IMR-90 (cell line): ENCODE measurements at regions not wholly inside any gene's neighbourhood (a gene's known extent, or its start where the extent isn't known, plus 50 kb on each side); places are given as distances from the start of the nearest gene placed in this dataset.

Experiments used
- ATAC-seq: fragments of 200-7000 bp; cut with Tn5 transposase; 2 replicates; pipeline ENCODE4 v1.9.1; 2020; ENCODE audit warnings: low read depth, mild to moderate bottlenecking, moderate library complexity
- BruUV-seq: library from RNA; stranded (reverse); fragments of 400-500 nt; replicated peaks from 2 replicates; lab custom pipeline; 2021; lab: Mats Ljungman, UMichigan
- CTCF ChIA-PET: fragments of 300-600 bp; formaldehyde crosslinking; extraction: SDS; loops from one replicate; lab custom pipeline; 2021; ENCODE audit warnings: antibody characterized with exemption; lab: Yijun Ruan, JAX
- POLR2A ChIA-PET: fragments of 300-600 bp; sonication (Branson Sonifier 250); formaldehyde crosslinking; loops from one replicate; lab custom pipeline; 2022; ENCODE audit warnings: antibody characterized with exemption; ENCODE audit not compliant: unreplicated experiment; lab: Charles Lee
- DNase-seq: peaks from one replicate; pipeline ENCODE4 v3.0.0; 2013
- H2AFZ ChIP-seq: replicated peaks from 2 replicates; pipeline ENCODE3; 2013; ENCODE audit warnings: low read length, mild to moderate bottlenecking; ENCODE audit not compliant: poor library complexity
- H2AK5ac ChIP-seq: 2 replicates; pipeline ENCODE4 v1.6.1; 2013; ENCODE audit warnings: low read depth, low read length, inconsistent platforms
- H2AK9ac ChIP-seq: replicated peaks from 2 replicates; pipeline ENCODE3; 2013; ENCODE audit warnings: mild to moderate bottlenecking, low read depth, low read length, moderate library complexity; ENCODE audit not compliant: poor library complexity
- H2BK120ac ChIP-seq: 2 replicates; pipeline ENCODE4 v1.6.1; 2013; ENCODE audit warnings: low read depth, low read length, inconsistent platforms
- H2BK15ac ChIP-seq: 3 replicates; pipeline ENCODE4 v1.6.1; 2013; ENCODE audit warnings: low read depth, low read length, inconsistent platforms
- H2BK20ac ChIP-seq: 2 replicates; pipeline ENCODE4 v1.6.1; 2013; ENCODE audit warnings: low read depth, mild to moderate bottlenecking, inconsistent platforms, low read length, moderate library complexity
- H2BK5ac ChIP-seq: 2 replicates; pipeline ENCODE4 v1.6.1; 2013; ENCODE audit warnings: mild to moderate bottlenecking, low read depth, low read length, inconsistent platforms; ENCODE audit not compliant: poor library complexity, severe bottlenecking
- H3K14ac ChIP-seq: replicated peaks from 2 replicates; pipeline ENCODE4 v1.6.1; 2013; ENCODE audit warnings: low read depth, low read length, inconsistent platforms
- H3K18ac ChIP-seq: 2 replicates; pipeline ENCODE4 v1.6.1; 2013; ENCODE audit warnings: low read depth, low read length, control low read depth
- H3K23ac ChIP-seq: 2 replicates; pipeline ENCODE4 v1.6.1; 2013; ENCODE audit warnings: low read depth, low read length, inconsistent platforms
- H3K27ac ChIP-seq: 2 replicates; pipeline ENCODE4 v1.5.1; 2013; ENCODE audit warnings: mild to moderate bottlenecking, control low read depth, low read length; ENCODE audit not compliant: insufficient read depth
- H3K27me3 ChIP-seq: 2 replicates; pipeline ENCODE4 v1.6.1; 2013; ENCODE audit warnings: low read length; ENCODE audit not compliant: control insufficient read depth, insufficient read depth
- H3K36me3 ChIP-seq: 2 replicates; pipeline ENCODE4 v1.6.1; 2013; ENCODE audit warnings: low read length, mixed read lengths; ENCODE audit not compliant: control insufficient read depth, insufficient read depth
- H3K4ac ChIP-seq: 2 replicates; pipeline ENCODE4 v1.6.1; 2013; ENCODE audit warnings: low read depth, low read length, inconsistent platforms
- H3K4me1 ChIP-seq: 2 replicates; pipeline ENCODE4 v1.6.1; 2013; ENCODE audit warnings: low read length, mixed read lengths; ENCODE audit not compliant: control insufficient read depth, insufficient read depth
- H3K4me2 ChIP-seq: 2 replicates; pipeline ENCODE4 v1.6.1; 2013; ENCODE audit warnings: low read depth, mild to moderate bottlenecking, control low read depth, low read length, moderate library complexity
- H3K4me3 ChIP-seq: 2 replicates; pipeline ENCODE4 v1.5.1; 2013; ENCODE audit warnings: low read depth, mild to moderate bottlenecking, control low read depth, low read length, moderate library complexity; ENCODE audit not compliant: insufficient read depth
- H3K56ac ChIP-seq: 2 replicates; pipeline ENCODE4 v1.6.1; 2013; ENCODE audit warnings: low read length, inconsistent platforms; ENCODE audit not compliant: insufficient read depth; ENCODE audit errors: extremely low read depth
- H3K79me1 ChIP-seq, 2 experiments: 2 replicates each; pipeline ENCODE4 v1.6.1; 2013; ENCODE audit warnings: low read length in 2 of 2, inconsistent platforms in 1 of 2, low read depth in 1 of 2
- H3K9ac ChIP-seq: 2 replicates; pipeline ENCODE4 v1.6.1; 2013; ENCODE audit warnings: low read depth, low read length, control low read depth
- H3K9me1 ChIP-seq: 2 replicates; pipeline ENCODE4 v1.6.1; 2013; ENCODE audit warnings: low read length, inconsistent platforms; ENCODE audit not compliant: insufficient read depth
- H3K9me3 ChIP-seq: 2 replicates; pipeline ENCODE4 v1.6.1; 2013; ENCODE audit warnings: low read length; ENCODE audit not compliant: control insufficient read depth, insufficient read depth
- H4K20me1 ChIP-seq: 2 replicates; pipeline ENCODE4 v1.6.1; 2013; ENCODE audit warnings: low read length, inconsistent platforms; ENCODE audit not compliant: insufficient read depth
- H4K5ac ChIP-seq: 2 replicates; pipeline ENCODE4 v1.6.1; 2013; ENCODE audit warnings: mild to moderate bottlenecking, low read depth, low read length, control low read depth
- H4K8ac ChIP-seq, 2 experiments: 2 replicates each; pipeline ENCODE4 v1.6.1; 2013; ENCODE audit warnings: low read depth in 2 of 2, low read length in 2 of 2, control low read depth in 1 of 2, inconsistent platforms in 1 of 2
- H4K91ac ChIP-seq: 2 replicates; pipeline ENCODE4 v1.6.1; 2013; ENCODE audit warnings: low read depth, low read length, inconsistent platforms; ENCODE audit not compliant: insufficient read depth
- CEBPB ChIP-seq: IDR thresholded peaks from 2 replicates; pipeline ENCODE4 v1.6.1; 2012; ENCODE audit warnings: low read depth, low read length, improper control_type of control experiment
- CHD1 ChIP-seq: IDR thresholded peaks from 2 replicates; pipeline ENCODE4 v1.6.1; 2012; ENCODE audit warnings: low read depth, low read length, improper control_type of control experiment
- CTCF ChIP-seq: conservative IDR thresholded peaks from 2 replicates; pipeline ENCODE4 v1.5.1; 2012; ENCODE audit warnings: mild to moderate bottlenecking, low read depth, low read length, improper control_type of control experiment
- ELK1 ChIP-seq: fragments of 150-350 bp; IDR thresholded peaks from 2 replicates; pipeline ENCODE4 v1.6.1; 2016; ENCODE audit warnings: low read depth, mild to moderate bottlenecking, low read length, moderate library complexity, borderline replicate concordance
- MAFK ChIP-seq: IDR thresholded peaks from 2 replicates; pipeline ENCODE4 v1.6.1; 2012; ENCODE audit warnings: low read depth, low read length, improper control_type of control experiment
- MAZ ChIP-seq: IDR thresholded peaks from 2 replicates; pipeline ENCODE4 v1.6.1; 2012; ENCODE audit warnings: low read depth, mild to moderate bottlenecking, low read length, improper control_type of control experiment, moderate library complexity, borderline replicate concordance
- MXI1 ChIP-seq: IDR thresholded peaks from 2 replicates; pipeline ENCODE4 v1.6.1; 2012; ENCODE audit warnings: low read depth, mild to moderate bottlenecking, low read length, moderate library complexity, borderline replicate concordance
- NFE2L2 ChIP-seq: fragments of 150-350 bp; IDR thresholded peaks from 2 replicates; pipeline ENCODE4 v1.6.1; 2016; ENCODE audit warnings: low read depth, mild to moderate bottlenecking, low read length
- POLR2A ChIP-seq: IDR thresholded peaks from 2 replicates; pipeline ENCODE4 v1.6.1; 2012; ENCODE audit warnings: mild to moderate bottlenecking, low read depth, low read length
- RAD21 ChIP-seq: IDR thresholded peaks from 2 replicates; pipeline ENCODE4 v1.6.1; 2012; ENCODE audit warnings: low read length, improper control_type of control experiment
- RCOR1 ChIP-seq: IDR thresholded peaks from 2 replicates; pipeline ENCODE4 v1.6.1; 2012; ENCODE audit warnings: mild to moderate bottlenecking, low read length, improper control_type of control experiment; ENCODE audit not compliant: insufficient replicate concordance
- SMC3 ChIP-seq: fragments of 150-350 bp; IDR thresholded peaks from 2 replicates; pipeline ENCODE4 v1.6.1; 2016; ENCODE audit warnings: low read depth, mild to moderate bottlenecking, antibody characterized with exemption, low read length, moderate library complexity
- WGBS, 2 experiments: methylation state at CpG; one replicate each; pipeline versions ENCODE4 v1.1.5 to v1.1.7; 2013; ENCODE audit warnings: missing lambda C conversion rate in 2 of 2; ENCODE audit not compliant: insufficient read length in 1 of 2; ENCODE audit errors: extremely low coverage in 2 of 2; 5-methylcytosine and 5-hydroxymethylcytosine counted together
- dilution Hi-C: fragments of 300-500 bp; cut with HindIII; formaldehyde crosslinking; loops from one replicate; pipeline ENCODE4 v1.14.3; 2018; ENCODE audit warnings: low sequenced_read_pairs; ENCODE audit not compliant: unreplicated experiment
- in situ Hi-C: fragments of 300-500 bp; cut with MboI; formaldehyde crosslinking; loops from 3 replicates; pipeline ENCODE4 v1.14.3; 2019; ENCODE audit warnings: low sequenced_read_pairs, inconsistent platforms, mixed read lengths
- intact Hi-C: fragments of 100-400 bp; cut with micrococcal nuclease; formaldehyde crosslinking; loops from 2 replicates; pipeline ENCODE4 v1.10.0; 2022

- Histone ChIP-seq H2BK5ac (no peak overlapping the region), H2AK9ac (no peak overlapping the region), H3K18ac (no peak overlapping the region), H3K4me3 (no peak overlapping the region), H3K9me1 (no peaks in the 10 kb centered on the region), H3K14ac (no peak overlapping the region), H2BK15ac (no peak overlapping the region), H3K27me3 (peaks cover 58% of the 10 kb centered on the region), H3K4me1 (no peaks in the 10 kb centered on the region), H4K8ac (no peak overlapping the region), H3K4ac (no peak overlapping the region), H2BK120ac (no peak overlapping the region), H2AFZ (no peak overlapping the region), H3K79me1 (no peaks in the 10 kb centered on the region), H3K4me2 (no peak overlapping the region), H2BK20ac (no peak overlapping the region), H3K56ac (no peak overlapping the region), H3K23ac (no peak overlapping the region), H3K9me3 (no peaks in the 10 kb centered on the region), H2AK5ac (no peak overlapping the region), H3K9ac (no peak overlapping the region), H4K5ac (no peak overlapping the region), H4K91ac (no peak overlapping the region), H3K27ac (no peak overlapping the region), H3K36me3 (no peaks in the 10 kb centered on the region), H4K20me1 (no peaks in the 10 kb centered on the region)
- DNase-seq (no peak), ATAC-seq (no peak)
- BruUV-seq, result no TSS peak
- CTCF ChIA-PET, result no interaction called here
- TF ChIP-seq MAZ, result no peak
- TF ChIP-seq CEBPB, result no peak
- TF ChIP-seq RCOR1, result no peak
- no peak for TF ChIP-seq POLR2A
- no peak for TF ChIP-seq NFE2L2
- no peak for TF ChIP-seq MAFK
- TF ChIP-seq MXI1, result no peak
- TF ChIP-seq CTCF, result no peak
- no peak for TF ChIP-seq CHD1
- no peak for TF ChIP-seq ELK1
- TF ChIP-seq SMC3, result no peak
- TF ChIP-seq RAD21, result no peak
- dilution Hi-C loops, result no loop called here
- intact Hi-C loops, result no loop called here
- POLR2A ChIA-PET, result no interaction called here
- in situ Hi-C loops, result no loop called here
- 68% methylated on average over 6 of the region's 22 CpGs; no CpG with 5 or more reads in 1 of the 2 experiments for WGBS, 2 experiments
Measured at GRCh38 chr17:77596491-77597417, 361.7 kb upstream of the TNRC6C start.
